Stimulated activated naive CD8-positive, alpha-beta T cell treated with anti-CD3 and anti-CD28 coated beads, Interleukin-15, Interleukin-2, amounts not matched to agents 100 ng/mL and 50 ng/mL, for 24 hours (primary cell): ENCODE measurements at regions not wholly inside any gene's neighbourhood (a gene's known extent, or its start where the extent isn't known, plus 50 kb on each side); places are given as distances from the start of the nearest gene placed in this dataset.

Experiments used
- H3K27ac Mint-ChIP-seq: one replicate; pipeline ENCODE4 v1.8.0; 2021; ENCODE audit warnings: mild to moderate bottlenecking, mixed read lengths
- H3K27me3 Mint-ChIP-seq: one replicate; pipeline ENCODE4 v1.8.0; 2021; ENCODE audit warnings: mixed read lengths
- H3K36me3 Mint-ChIP-seq: one replicate; pipeline ENCODE4 v1.8.0; 2021; ENCODE audit warnings: low read depth, mixed read lengths
- H3K4me1 Mint-ChIP-seq: one replicate; pipeline ENCODE4 v1.8.0; 2021; ENCODE audit warnings: low read depth, mixed read lengths
- H3K4me3 Mint-ChIP-seq: one replicate; pipeline ENCODE4 v1.8.0; 2021; ENCODE audit warnings: mild to moderate bottlenecking, mixed read lengths
- H3K9me3 Mint-ChIP-seq: one replicate; pipeline ENCODE4 v1.8.0; 2021; ENCODE audit warnings: mixed read lengths

DNA sequence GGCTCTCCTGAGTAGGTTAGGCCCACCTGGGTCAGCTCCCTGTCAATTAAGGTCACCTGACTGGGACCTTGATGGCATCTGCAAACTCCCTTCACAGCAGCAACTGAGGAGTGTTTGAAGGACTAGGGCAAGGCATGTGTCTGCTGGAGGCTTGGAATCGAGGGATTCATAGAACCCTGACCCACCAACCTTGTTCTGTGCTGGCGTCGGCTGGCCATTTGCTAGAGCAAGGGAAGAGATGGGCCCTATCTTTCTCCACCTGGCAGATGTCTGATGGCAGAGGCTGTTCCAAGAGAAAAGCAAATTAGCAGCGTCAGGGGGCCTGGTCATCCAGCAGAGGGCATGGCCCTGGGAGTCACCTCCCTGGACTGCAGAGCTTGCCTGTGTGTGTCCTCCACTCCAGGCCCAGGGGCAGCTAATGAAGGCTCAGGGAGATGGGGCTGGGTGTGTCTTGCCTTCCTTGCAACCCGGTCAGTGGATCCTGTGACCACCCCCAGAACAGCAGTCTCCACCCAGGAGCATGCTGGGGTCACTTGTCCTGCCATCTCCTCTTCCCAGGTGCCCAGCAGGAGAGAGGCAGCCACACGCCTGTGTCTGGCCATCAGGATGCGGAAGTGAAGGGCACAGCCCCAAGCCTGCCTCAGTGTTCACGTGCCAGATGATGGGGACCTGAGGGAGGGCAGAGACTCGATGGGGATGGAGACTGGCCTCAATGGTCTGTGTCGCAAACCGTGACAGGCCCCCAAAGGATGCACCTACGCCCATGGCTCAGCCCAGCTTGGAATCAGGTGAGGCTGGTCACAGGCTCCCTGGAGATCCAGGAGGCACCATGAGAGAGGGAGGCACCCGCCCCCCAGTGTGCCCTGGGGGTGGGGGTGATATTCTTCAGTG is 53.9 kb downstream of the BARX1 start:
- H3K4me3 Mint-ChIP-seq = no peak overlapping the region
- H3K27me3 Mint-ChIP-seq = no peaks in the 10 kb centered on the region
- H3K27ac Mint-ChIP-seq = no peak overlapping the region

GRCh38 chr9:93900436-93900819 is 54.7 kb downstream of the BARX1 start:
- H3K27ac Mint-ChIP-seq = no peak overlapping the region
- no peaks in the 10 kb centered on the region for H3K36me3 Mint-ChIP-seq
- no peaks in the 10 kb centered on the region for H3K9me3 Mint-ChIP-seq

More for the DNA sequence above, 53.9 kb downstream of the BARX1 start:
- no peaks in the 10 kb centered on the region for H3K36me3 Mint-ChIP-seq
- H3K4me1 Mint-ChIP-seq = peaks cover 13% of the 10 kb centered on the region
- no peaks in the 10 kb centered on the region for H3K9me3 Mint-ChIP-seq

DNA sequence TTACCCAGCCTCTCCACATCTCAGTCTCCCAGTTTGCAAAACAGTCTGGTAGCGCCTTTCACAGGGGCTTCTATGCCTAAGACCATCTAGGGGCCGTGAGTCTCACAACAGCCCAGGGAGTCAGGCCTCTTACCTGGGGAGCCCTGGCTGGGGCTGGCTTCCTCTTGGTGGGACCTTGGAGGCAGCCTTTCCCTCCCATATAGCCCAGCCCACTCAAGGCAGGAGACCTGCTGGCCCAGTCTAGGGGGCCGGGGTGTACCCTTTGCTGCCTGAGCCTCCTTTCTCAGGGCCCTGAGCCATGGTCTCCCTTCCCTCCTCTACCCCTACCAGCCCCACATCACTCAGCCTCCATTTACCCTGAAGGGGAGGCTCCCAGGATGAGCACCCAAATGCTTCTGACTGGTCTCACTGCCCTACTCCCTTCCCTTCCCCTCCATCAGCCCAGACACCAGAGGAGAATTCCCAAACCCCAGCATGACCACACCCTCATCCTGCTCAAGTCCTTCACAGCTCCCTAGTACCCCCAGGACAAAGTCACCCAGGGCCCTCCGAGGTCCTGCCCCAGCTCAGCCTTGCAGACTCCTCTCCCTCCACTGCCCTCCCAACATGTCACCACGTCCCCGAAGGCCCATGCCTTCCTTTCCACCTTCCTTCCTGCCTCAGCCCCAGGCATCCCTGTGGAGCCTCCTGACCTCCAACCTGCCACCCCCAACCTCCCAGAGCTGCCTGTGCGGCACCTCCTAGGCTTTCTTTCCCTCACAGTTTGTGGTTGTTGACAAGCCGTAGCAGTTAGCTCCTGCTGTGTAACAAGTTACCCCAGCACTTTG is 55.3 kb downstream of the BARX1 start:
- Mint-ChIP-seq H3K36me3 (no peaks in the 10 kb centered on the region), H3K27me3 (no peaks in the 10 kb centered on the region), H3K27ac (no peak overlapping the region), H3K4me3 (no peak overlapping the region), H3K4me1 (peaks cover 13% of the 10 kb centered on the region), H3K9me3 (no peaks in the 10 kb centered on the region)

More at GRCh38 chr9:93900436-93900819, 54.7 kb downstream of the BARX1 start:
- Mint-ChIP-seq H3K27me3 (no peaks in the 10 kb centered on the region), H3K4me1 (peaks cover 13% of the 10 kb centered on the region), H3K4me3 (no peak overlapping the region)

- H3K9me3 Mint-ChIP-seq = no peaks in the 10 kb centered on the region
- H3K4me1 Mint-ChIP-seq = peaks cover 13% of the 10 kb centered on the region
- H3K27me3 Mint-ChIP-seq = no peaks in the 10 kb centered on the region
- no peak overlapping the region for H3K4me3 Mint-ChIP-seq
- H3K36me3 Mint-ChIP-seq = no peaks in the 10 kb centered on the region
- no peak overlapping the region for H3K27ac Mint-ChIP-seq
Measured at GRCh38 chr9:93898502-93899426, 56.4 kb downstream of the BARX1 start.

- no peaks in the 10 kb centered on the region for H3K27me3 Mint-ChIP-seq
- no peak overlapping the region for H3K4me3 Mint-ChIP-seq
- peaks cover 13% of the 10 kb centered on the region for H3K4me1 Mint-ChIP-seq
- H3K9me3 Mint-ChIP-seq = peaks cover under 1% of the 10 kb centered on the region
- no peak overlapping the region for H3K27ac Mint-ChIP-seq
- no peaks in the 10 kb centered on the region for H3K36me3 Mint-ChIP-seq
Measured at GRCh38 chr9:93898026-93898425, 57.1 kb downstream of the BARX1 start.

DNA sequence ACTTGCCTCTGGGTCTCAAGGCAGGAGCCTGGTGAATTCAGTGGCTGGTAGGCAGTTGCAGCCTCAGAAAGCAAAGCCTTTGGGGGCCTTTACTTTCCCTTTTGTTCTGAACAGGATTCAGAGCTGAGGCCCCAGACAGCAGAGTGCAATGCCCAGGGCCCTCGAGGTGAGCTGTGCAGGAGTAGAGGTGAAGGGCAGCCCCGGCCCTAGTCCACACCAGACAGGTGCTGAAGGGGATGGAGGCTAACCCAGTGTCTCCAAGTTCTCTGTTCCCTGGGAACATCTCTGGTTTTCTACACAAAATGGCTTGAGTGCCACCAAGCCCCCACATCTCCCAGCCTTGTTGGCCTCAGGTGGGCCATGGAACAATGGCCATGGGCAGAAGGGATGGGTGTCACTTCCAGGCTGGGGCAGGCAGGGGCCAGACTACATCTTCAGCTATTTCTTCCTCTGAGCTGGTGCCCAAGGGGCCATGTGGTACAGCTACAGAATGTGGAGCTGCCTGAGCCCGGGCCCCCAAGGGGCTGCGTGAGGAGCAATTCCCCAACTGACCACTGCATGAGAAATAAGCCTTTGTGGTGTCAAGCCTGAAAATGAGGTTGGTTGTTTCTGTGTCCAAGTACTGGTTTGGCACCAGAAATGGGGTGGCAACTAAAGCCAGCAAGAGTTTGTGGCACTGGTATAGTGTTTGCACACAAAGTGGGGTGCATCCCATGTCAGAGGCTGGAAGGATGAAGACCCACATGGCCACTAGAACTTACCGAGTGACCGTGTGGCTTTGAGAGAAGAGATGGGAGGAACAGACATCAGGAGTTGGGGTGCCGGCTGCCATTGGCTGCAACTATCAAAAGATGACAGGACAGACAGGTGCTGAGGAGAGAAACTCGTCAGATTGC is 57.8 kb downstream of the BARX1 start:
- no peaks in the 10 kb centered on the region for H3K27me3 Mint-ChIP-seq
- no peak overlapping the region for H3K4me3 Mint-ChIP-seq
- H3K4me1 Mint-ChIP-seq = peaks cover 13% of the 10 kb centered on the region
- H3K9me3 Mint-ChIP-seq = peaks cover 5% of the 10 kb centered on the region
- H3K36me3 Mint-ChIP-seq = no peaks in the 10 kb centered on the region
- H3K27ac Mint-ChIP-seq = no peak overlapping the region

- Mint-ChIP-seq H3K27ac (no peak overlapping the region), H3K4me1 (peaks cover 13% of the 10 kb centered on the region), H3K36me3 (no peaks in the 10 kb centered on the region), H3K4me3 (no peak overlapping the region), H3K9me3 (peaks cover 5% of the 10 kb centered on the region), H3K27me3 (no peaks in the 10 kb centered on the region)
Measured at GRCh38 chr9:93896496-93897033, 58.6 kb downstream of the BARX1 start.

DNA sequence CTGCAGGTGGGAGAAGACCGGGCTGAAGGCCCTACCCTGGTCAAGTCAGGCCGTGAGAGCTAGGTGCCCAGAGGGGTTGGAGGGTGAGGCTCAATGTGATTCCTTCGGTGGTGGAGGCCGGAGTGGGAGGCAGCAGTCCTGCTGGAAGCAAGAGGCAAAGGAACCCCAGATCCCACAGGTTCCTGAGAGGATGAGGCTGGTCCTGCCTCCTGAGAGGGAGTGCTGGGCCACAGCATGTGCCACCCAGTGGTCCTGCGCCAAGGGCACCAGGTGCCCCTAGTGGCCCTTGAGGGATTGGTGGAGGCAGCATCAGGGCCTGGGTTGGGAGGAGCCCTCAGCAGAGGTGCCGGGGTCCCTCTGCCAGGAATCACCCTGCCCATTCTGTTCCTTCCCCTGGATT is 59.1 kb downstream of the BARX1 start:
- Mint-ChIP-seq H3K9me3 (peaks cover 5% of the 10 kb centered on the region), H3K4me3 (no peak overlapping the region), H3K27me3 (no peaks in the 10 kb centered on the region), H3K4me1 (peaks cover 13% of the 10 kb centered on the region), H3K36me3 (no peaks in the 10 kb centered on the region), H3K27ac (no peak overlapping the region)

DNA sequence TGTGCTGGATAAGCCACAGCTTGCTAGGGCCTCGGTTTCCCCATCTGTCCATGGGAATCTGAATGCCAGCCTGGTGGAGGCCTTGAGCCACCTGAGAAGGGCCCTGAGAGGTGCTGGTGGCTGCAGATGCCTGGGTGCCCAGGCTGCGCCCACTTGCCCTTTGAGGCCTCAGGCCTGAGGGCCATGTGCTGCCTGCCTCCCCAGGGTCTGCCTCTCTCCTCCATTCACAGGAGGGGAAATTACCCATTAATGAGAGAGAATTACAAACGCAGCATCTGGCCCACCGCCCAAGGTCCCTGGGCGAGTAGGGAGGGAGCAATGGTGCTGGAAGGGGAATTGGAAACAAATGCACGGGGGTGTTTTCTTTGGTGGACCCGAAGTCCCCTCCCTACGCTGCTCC is 59.6 kb downstream of the BARX1 start:
- no peaks in the 10 kb centered on the region for H3K27me3 Mint-ChIP-seq
- no peak overlapping the region for H3K4me3 Mint-ChIP-seq
- no peak overlapping the region for H3K27ac Mint-ChIP-seq
- peaks cover 13% of the 10 kb centered on the region for H3K4me1 Mint-ChIP-seq
- no peaks in the 10 kb centered on the region for H3K36me3 Mint-ChIP-seq
- peaks cover 5% of the 10 kb centered on the region for H3K9me3 Mint-ChIP-seq

DNA sequence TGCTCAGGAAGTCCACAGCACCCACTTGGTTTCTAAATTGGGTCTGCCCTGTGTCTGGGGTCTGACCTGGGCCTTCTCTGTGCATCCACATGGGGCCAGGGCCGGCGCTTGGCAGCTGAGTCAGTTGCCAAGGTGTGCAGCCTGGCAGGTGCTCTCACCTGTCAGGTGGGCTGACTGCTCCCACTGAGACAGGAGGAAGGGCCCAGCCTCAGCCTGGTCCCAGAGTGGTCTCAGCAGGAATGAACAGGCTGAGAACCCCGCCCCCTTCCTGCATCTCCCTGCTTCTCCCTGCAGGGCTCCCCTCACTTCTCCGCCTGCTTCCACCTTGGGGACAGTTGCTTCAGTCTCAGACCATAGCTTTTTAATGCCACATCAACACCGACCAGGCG is 60.5 kb downstream of the BARX1 start:
- Mint-ChIP-seq H3K27me3 (no peaks in the 10 kb centered on the region), H3K4me1 (peaks cover 13% of the 10 kb centered on the region), H3K27ac (no peak overlapping the region), H3K4me3 (no peak overlapping the region), H3K9me3 (peaks cover 5% of the 10 kb centered on the region), H3K36me3 (no peaks in the 10 kb centered on the region)

GRCh38 chr9:93893899-93894690 is 61.1 kb downstream of the BARX1 start:
- Mint-ChIP-seq H3K27ac (no peak overlapping the region), H3K4me3 (no peak overlapping the region), H3K9me3 (peaks cover 5% of the 10 kb centered on the region), H3K4me1 (peaks cover 13% of the 10 kb centered on the region), H3K27me3 (no peaks in the 10 kb centered on the region), H3K36me3 (no peaks in the 10 kb centered on the region)

DNA sequence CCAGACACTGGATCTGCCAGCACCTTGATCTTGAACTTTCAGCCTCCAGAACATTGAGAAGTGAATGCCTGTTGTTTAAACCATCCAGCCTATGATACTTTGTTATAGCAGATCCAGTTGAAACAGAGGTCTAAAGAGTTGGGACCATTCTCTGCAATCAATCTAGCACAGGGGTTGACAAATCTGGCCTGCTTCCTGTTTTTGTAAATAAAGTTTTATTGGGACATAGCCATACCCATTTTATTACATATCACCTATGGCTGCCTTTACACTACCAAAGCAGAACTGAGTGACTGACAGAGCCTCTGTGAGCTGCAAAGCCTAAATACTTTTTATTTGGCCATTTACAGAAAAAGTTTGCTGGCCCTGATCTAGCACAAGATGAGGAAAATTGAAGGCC is 62.0 kb downstream of the BARX1 start:
- Mint-ChIP-seq H3K9me3 (peaks cover 5% of the 10 kb centered on the region), H3K4me3 (no peak overlapping the region), H3K4me1 (peaks cover 8% of the 10 kb centered on the region), H3K36me3 (no peaks in the 10 kb centered on the region), H3K27ac (no peak overlapping the region), H3K27me3 (no peaks in the 10 kb centered on the region)

DNA sequence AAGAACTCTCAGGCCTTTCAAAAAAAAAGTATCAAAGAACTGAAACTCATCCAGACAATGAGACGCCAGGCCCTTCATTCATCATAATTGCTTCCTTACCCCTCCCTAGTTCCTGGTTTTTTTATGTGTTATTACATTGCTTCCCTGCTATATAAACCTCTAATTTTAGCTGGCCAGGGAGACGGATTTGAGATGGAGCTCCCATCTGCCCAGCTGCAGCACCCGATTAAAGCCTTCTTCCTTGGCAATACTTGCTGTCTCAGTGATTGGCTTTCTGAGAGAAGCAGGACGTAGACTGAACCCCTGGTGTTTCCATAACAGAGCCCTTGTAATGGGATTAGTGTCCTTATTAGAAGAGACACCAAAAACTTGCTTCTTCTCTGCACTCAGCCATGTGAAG is 62.4 kb downstream of the BARX1 start:
- Mint-ChIP-seq H3K36me3 (no peaks in the 10 kb centered on the region), H3K27ac (no peak overlapping the region), H3K27me3 (no peaks in the 10 kb centered on the region), H3K9me3 (peaks cover 5% of the 10 kb centered on the region), H3K4me3 (no peak overlapping the region), H3K4me1 (peaks cover 5% of the 10 kb centered on the region)
